ENCODE measurements at regions not wholly inside any gene's neighbourhood (a gene's known extent, or its start where the extent isn't known, plus 50 kb on each side); places are given as distances from the start of the nearest gene placed in this dataset.

DNA sequence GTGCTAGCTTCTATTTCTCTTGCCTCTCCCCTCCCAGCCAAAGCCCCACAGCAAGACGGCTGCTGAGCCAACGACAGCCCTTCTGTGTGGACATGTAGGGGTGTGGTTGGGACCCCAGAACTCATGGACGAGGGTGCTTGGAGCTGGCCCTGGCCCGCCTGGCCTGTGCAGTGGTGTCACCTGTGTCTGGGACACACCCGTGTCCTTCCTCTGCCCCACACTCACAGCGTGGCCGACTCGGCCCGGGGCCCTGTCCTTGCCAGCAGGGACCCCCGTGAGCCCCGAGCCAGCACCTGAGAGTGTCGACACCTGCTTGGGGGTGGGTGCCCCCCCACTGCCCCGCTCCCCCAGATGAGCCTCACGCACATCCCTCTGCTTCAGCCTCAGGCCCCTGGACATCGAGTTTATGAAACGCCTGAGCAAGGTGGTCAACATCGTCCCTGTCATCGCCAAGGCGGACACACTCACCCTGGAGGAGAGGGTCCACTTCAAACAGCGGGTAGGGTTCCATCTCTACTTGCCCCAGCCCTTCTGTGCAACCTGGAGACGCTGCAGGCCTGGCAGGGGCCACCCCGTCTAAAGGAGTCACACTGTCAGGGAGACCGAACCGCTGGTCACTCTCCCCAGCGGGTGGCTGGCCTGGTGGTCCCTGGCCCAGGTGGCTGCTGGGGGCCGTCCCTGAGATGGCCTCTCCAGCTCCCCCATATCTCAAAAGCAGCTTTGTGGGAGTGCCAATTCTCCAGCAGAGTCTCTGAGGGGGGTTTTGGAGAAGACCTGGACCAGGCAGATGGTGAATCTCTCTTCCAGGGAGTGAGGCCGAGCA lies 349.8 kb downstream of the SEC14L1 start:
- TF ChIP-seq, protein P1, sequence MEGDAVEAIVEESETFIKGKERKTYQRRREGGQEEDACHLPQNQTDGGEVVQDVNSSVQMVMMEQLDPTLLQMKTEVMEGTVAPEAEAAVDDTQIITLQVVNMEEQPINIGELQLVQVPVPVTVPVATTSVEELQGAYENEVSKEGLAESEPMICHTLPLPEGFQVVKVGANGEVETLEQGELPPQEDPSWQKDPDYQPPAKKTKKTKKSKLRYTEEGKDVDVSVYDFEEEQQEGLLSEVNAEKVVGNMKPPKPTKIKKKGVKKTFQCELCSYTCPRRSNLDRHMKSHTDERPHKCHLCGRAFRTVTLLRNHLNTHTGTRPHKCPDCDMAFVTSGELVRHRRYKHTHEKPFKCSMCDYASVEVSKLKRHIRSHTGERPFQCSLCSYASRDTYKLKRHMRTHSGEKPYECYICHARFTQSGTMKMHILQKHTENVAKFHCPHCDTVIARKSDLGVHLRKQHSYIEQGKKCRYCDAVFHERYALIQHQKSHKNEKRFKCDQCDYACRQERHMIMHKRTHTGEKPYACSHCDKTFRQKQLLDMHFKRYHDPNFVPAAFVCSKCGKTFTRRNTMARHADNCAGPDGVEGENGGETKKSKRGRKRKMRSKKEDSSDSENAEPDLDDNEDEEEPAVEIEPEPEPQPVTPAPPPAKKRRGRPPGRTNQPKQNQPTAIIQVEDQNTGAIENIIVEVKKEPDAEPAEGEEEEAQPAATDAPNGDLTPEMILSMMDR (conservative IDR thresholded peaks at IDR 0.05; ENCODE audit: low read depth, low read length): no peak
- no peak for TF ChIP-seq EZH2 (IDR thresholded peaks at IDR 0.05; ENCODE audit: low read length, unreplicated experiment)

Data from PC-3 (cell line).